ENCODE measurements at regions not wholly inside any gene's neighbourhood (a gene's known extent, or its start where the extent isn't known, plus 50 kb on each side); places are given as distances from the start of the nearest gene placed in this dataset.

DNA sequence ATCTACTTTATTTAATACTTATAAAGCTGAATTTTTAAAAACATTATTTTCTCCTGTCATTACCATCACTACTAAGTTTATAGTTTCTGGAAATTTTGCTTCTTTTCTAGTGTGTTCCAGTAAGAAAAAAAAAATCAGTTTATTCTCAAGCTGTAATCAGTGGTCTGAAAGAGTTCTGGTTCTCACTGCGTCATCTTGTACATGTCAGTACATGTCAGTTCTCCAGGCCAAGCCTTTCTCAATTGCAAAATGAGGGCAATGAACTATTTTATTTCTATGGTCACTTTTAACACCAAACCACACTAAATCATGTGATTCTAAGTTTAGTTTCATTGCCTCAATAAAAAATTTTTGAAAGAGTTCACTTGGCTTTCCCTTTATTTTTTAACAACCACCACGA is 468.9 kb upstream of the LRFN5 start:
- TF ChIP-seq, protein P1, sequence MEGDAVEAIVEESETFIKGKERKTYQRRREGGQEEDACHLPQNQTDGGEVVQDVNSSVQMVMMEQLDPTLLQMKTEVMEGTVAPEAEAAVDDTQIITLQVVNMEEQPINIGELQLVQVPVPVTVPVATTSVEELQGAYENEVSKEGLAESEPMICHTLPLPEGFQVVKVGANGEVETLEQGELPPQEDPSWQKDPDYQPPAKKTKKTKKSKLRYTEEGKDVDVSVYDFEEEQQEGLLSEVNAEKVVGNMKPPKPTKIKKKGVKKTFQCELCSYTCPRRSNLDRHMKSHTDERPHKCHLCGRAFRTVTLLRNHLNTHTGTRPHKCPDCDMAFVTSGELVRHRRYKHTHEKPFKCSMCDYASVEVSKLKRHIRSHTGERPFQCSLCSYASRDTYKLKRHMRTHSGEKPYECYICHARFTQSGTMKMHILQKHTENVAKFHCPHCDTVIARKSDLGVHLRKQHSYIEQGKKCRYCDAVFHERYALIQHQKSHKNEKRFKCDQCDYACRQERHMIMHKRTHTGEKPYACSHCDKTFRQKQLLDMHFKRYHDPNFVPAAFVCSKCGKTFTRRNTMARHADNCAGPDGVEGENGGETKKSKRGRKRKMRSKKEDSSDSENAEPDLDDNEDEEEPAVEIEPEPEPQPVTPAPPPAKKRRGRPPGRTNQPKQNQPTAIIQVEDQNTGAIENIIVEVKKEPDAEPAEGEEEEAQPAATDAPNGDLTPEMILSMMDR (IDR thresholded peaks at IDR 0.05; ENCODE audit: low read depth, low read length), result no peak
- DNase-seq (ENCODE audit: extremely low read depth, low read depth), result no peak

DNA sequence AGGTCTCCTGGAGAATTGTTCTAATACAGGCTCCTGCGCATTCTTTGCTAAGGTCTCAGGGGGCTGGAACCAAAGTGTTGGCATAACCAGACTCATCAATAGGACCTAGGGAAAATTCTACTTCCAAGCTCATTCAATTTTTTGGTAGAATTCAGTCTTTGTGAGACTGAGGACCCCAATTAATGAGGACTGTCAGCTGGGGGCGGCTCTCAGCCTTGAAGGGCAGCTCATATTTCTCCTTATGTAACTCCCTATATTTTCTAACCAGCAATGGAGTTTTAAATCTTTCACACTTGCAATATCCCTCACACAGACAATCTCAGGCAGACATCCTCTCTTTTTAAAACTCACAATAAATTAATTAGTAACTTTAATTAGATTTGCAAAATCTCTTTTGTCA is 476.4 kb upstream of the LRFN5 start:
- no peak for DNase-seq (ENCODE audit: extremely low read depth, low read depth)
- TF ChIP-seq, protein P1 (IDR thresholded peaks at IDR 0.05; ENCODE audit: low read depth, low read length), result no peak

DNA sequence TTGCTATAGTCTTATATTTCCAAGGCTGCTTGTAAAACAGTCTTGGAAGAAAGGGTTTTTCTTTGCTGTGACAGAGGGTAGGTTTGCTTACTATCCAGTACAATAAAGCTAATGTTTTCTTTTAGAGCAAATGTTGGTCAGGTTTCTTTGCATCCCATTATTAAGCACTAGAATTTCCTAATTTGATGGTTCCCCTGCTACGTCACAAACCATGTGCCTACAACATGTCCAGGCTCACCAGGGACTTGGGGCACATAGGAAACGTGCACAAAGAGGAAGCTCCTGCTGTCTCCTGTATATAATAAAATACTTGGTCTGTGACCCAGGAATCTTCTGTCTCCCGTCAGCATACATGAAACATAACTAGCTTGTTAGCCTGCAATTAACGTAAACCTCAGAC is 486.3 kb upstream of the LRFN5 start:
- no peak for DNase-seq (ENCODE audit: extremely low read depth, low read depth)
- TF ChIP-seq, protein P1 (IDR thresholded peaks at IDR 0.05; ENCODE audit: low read depth, low read length), result no peak

DNA sequence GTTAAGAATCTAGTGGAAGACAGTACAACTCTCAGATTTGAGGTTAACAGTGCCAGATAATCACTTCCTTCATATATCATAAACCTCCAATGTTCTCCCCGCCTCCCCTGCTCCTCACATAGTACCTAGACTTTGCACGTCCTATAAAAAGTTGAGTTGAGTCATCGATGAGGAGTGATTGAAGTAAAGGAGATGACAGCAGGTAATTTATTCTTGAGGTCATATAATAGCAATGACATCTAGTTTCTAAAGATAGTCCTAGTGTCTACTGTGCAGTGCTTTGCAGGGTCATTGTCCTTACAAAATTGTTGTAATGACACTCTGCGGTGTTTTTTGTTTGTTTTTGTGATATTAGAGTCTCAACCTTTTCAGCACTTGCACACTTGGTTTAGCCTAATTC is 510.5 kb upstream of the LRFN5 start:
- TF ChIP-seq, protein P1 (IDR thresholded peaks at IDR 0.05; ENCODE audit: low read depth, low read length), result no peak
- no peak for DNase-seq (ENCODE audit: extremely low read depth, low read depth)

DNA sequence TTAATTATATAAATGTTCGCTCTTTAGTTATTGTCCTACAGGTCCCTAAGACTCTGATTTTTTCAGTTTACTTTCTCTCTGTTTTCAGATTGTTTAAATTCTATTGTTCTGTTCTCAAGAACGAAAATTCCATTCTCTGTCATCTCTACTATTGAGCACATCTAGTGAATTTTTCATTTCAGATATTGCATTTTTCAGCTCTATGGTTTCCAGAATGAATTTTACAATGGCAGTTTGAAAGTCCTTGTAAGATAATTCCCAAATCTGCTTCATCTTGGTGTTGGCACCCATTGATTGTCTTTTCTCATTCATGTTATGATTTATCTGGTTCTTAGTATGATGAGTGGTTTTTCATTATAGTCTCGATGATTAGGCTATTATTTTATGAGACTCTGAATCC is 519.6 kb upstream of the LRFN5 start:
- DNase-seq (ENCODE audit: extremely low read depth, low read depth), result no peak
- TF ChIP-seq, protein P1 (IDR thresholded peaks at IDR 0.05; ENCODE audit: low read depth, low read length), result no peak

DNA sequence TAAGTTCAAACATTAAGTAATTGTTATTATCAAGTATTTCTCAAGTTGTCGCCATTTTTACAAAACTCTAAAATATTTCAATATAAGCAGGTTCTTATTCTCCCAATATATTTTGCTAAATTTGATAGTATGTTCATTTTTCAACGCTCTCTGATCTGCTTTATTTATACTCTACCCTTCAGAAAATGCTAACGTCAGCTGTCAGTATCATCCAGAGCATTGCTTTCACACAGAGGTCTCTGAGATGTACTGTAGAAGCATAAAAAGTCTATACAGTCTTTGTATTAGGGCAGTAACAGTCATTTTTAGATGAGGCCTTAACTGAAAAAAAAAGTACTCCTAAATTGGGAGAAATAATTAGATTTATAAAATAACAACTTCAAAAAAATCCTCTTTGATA is 533.1 kb upstream of the LRFN5 start:
- DNase-seq (ENCODE audit: extremely low read depth, low read depth), result no peak
- TF ChIP-seq, protein P1 (IDR thresholded peaks at IDR 0.05; ENCODE audit: low read depth, low read length), result no peak

DNA sequence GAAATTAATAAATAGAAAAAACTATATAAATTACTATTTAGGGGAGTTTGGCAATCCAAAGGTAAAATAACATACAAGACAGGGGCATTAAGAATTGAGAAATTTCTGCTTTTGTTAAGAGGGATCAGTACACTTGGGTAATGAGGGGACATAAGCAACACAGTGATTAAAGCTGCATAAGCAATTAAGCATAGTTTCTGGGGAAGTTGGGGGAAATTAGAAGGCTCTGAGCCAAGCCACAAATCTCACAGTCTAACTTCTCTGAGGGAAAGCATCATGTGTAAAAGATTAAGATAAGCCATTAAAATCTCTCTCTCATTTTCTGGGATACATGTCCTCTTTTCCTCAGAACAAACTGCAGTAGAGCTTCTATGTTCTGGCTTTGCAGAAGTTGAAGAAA is 533.9 kb upstream of the LRFN5 start:
- no peak for DNase-seq (ENCODE audit: extremely low read depth, low read depth)

More for the DNA sequence above, 533.9 kb upstream of the LRFN5 start:
- TF ChIP-seq, protein P1 (IDR thresholded peaks at IDR 0.05; ENCODE audit: low read depth, low read length), result no peak

Data from AG09319 (cell line).